ENCODE measurements at regions not wholly inside any gene's neighbourhood (a gene's known extent, or its start where the extent isn't known, plus 50 kb on each side); places are given as distances from the start of the nearest gene placed in this dataset.

DNA sequence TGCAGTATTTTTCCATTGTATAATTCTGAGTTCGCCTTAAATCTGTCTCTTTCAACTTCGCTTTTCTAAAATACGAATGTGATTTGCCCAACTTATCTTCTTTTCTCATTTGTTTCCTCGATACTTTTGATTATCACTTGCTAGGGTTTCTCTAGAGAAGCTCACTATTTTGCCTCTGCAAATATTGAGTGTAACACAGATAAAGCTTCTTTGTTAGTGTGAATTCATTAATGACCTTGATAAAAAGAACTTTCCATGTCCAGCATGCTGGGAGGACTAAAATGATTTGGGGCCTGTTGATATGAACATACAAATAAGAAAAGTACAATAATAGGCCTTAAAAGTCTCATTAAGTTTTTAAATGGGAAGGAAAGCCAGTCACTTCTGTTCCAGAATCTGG, 303.3 kb downstream of the MAP2K6 start:
- Histone ChIP-seq H3K27me3 (ENCODE audit: insufficient read depth) (no peaks in the 10 kb centered on the region), H4K20me1 (ENCODE audit: insufficient read depth) (no peaks in the 10 kb centered on the region), H3K9me2 (no peaks in the 10 kb centered on the region), H3K27ac (ENCODE audit: low read depth in 2 of 2, low read length in 1 of 2) (no peak overlapping the region), H3K36me3 (replicated peaks in 1 of 2; ENCODE audit: control insufficient read depth in 1 of 2, insufficient read depth in 2 of 2, low read length in 1 of 2) (no peaks in the 10 kb centered on the region), H3K9me3 (no peaks in the 10 kb centered on the region), H2AFZ (ENCODE audit: low read depth) (no peak overlapping the region), H3K79me2 (ENCODE audit: insufficient read depth) (no peaks in the 10 kb centered on the region), H3K4me3 (ENCODE audit: low read depth in 2 of 2, low read length in 1 of 2) (no peak overlapping the region), H3K9ac (no peak overlapping the region), H3K4me2 (no peak overlapping the region), H3F3A (replicated peaks; ENCODE audit: insufficient read depth) (no peaks in the 10 kb centered on the region), H3K4me1 (ENCODE audit: control insufficient read depth in 1 of 2, insufficient read depth in 2 of 2, low read depth in 1 of 2, low read length in 1 of 2) (peaks cover 0 to 2% of the 10 kb centered on the region in 2 experiments; a peak in 2 of 4 replicates)
- 91% methylated on average over 4 of the region's 4 CpGs for WGBS (ENCODE audit: low lambda C conversion rate)
- POLR2A ChIA-PET: no interaction called here
- no peak for DNase-seq
- TF ChIP-seq SMC3 (IDR thresholded peaks at IDR 0.05; ENCODE audit: low read depth, low read length) (no peak), FOXJ3 (CRISPR knock-in tag; IDR thresholded peaks at IDR 0.05) (no peak), TEAD4 (IDR thresholded peaks at IDR 0.05; ENCODE audit: borderline replicate concordance, insufficient read depth) (no peak), MXI1 (IDR thresholded peaks at IDR 0.05; ENCODE audit: low read depth, low read length) (no peak), JUND (IDR thresholded peaks at IDR 0.05) (no peak), MEF2A (IDR thresholded peaks at IDR 0.05; ENCODE audit: borderline replicate concordance, low read depth) (no peak), FOXM1 (IDR thresholded peaks at IDR 0.05; ENCODE audit: low read depth) (no peak), RCOR1 (IDR thresholded peaks at IDR 0.05; ENCODE audit: low read length) (no peak), POLR2AphosphoS5 (IDR thresholded peaks at IDR 0.05; ENCODE audit: low read depth, low read length) (no peak), ELF1 (IDR thresholded peaks at IDR 0.05) (no peak)
- TF ChIP-seq, protein P1, sequence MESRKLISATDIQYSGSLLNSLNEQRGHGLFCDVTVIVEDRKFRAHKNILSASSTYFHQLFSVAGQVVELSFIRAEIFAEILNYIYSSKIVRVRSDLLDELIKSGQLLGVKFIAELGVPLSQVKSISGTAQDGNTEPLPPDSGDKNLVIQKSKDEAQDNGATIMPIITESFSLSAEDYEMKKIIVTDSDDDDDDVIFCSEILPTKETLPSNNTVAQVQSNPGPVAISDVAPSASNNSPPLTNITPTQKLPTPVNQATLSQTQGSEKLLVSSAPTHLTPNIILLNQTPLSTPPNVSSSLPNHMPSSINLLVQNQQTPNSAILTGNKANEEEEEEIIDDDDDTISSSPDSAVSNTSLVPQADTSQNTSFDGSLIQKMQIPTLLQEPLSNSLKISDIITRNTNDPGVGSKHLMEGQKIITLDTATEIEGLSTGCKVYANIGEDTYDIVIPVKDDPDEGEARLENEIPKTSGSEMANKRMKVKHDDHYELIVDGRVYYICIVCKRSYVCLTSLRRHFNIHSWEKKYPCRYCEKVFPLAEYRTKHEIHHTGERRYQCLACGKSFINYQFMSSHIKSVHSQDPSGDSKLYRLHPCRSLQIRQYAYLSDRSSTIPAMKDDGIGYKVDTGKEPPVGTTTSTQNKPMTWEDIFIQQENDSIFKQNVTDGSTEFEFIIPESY (IDR thresholded peaks at IDR 0.05; ENCODE audit: borderline replicate concordance, low read depth): no peak
- TF ChIP-seq, protein P2, sequence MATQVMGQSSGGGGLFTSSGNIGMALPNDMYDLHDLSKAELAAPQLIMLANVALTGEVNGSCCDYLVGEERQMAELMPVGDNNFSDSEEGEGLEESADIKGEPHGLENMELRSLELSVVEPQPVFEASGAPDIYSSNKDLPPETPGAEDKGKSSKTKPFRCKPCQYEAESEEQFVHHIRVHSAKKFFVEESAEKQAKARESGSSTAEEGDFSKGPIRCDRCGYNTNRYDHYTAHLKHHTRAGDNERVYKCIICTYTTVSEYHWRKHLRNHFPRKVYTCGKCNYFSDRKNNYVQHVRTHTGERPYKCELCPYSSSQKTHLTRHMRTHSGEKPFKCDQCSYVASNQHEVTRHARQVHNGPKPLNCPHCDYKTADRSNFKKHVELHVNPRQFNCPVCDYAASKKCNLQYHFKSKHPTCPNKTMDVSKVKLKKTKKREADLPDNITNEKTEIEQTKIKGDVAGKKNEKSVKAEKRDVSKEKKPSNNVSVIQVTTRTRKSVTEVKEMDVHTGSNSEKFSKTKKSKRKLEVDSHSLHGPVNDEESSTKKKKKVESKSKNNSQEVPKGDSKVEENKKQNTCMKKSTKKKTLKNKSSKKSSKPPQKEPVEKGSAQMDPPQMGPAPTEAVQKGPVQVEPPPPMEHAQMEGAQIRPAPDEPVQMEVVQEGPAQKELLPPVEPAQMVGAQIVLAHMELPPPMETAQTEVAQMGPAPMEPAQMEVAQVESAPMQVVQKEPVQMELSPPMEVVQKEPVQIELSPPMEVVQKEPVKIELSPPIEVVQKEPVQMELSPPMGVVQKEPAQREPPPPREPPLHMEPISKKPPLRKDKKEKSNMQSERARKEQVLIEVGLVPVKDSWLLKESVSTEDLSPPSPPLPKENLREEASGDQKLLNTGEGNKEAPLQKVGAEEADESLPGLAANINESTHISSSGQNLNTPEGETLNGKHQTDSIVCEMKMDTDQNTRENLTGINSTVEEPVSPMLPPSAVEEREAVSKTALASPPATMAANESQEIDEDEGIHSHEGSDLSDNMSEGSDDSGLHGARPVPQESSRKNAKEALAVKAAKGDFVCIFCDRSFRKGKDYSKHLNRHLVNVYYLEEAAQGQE (IDR thresholded peaks at IDR 0.05; ENCODE audit: low read depth, low read length): no peak
- CTCF ChIA-PET: interaction anchor here (0.7 to 1.8 kb wide), 5 partner anchors 9 to 427 kb away, joined by 3 to 6 read pairs (median 5); no protein-coding TSS in a partner anchor

DNA sequence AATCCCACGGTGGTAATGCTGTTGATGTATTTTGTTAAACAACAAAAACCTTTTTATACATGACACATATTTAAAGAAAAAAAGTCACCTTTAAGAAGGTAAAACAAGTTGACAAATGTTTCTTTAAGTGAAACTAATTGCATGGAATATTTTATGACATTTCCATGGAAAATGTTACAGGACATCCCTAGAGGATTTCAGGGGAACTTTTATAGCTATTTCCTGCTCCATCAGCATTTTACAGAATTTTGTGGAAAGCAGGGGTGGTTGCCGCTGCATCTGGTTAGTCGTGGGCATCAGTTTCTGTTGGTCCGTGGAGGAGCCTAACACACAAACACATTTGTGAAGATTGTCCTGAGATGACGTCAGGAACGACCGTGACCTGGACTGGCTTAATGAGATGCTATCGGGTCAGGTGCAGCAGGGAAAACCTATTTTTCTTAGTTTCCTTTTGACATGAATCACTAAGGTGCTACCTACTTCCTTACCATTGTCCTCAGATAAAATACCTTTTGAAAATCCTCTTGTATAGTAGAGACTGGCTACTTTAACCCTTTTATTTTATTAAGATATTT, 305.1 kb downstream of the MAP2K6 start:
- POLR2A ChIA-PET: no interaction called here
- DNase-seq: no peak
- Histone ChIP-seq H3K79me2 (ENCODE audit: insufficient read depth) (no peaks in the 10 kb centered on the region), H2AFZ (ENCODE audit: low read depth) (no peak overlapping the region), H3K4me2 (no peak overlapping the region), H3K4me3 (ENCODE audit: low read depth in 2 of 2, low read length in 1 of 2) (no peak overlapping the region), H3K27me3 (ENCODE audit: insufficient read depth) (no peaks in the 10 kb centered on the region), H3K27ac (ENCODE audit: low read depth in 2 of 2, low read length in 1 of 2) (no peak overlapping the region), H4K20me1 (ENCODE audit: insufficient read depth) (no peaks in the 10 kb centered on the region), H3K4me1 (ENCODE audit: control insufficient read depth in 1 of 2, insufficient read depth in 2 of 2, low read depth in 1 of 2, low read length in 1 of 2) (peaks cover 0 to 2% of the 10 kb centered on the region in 2 experiments; a peak in 1 of 4 replicates), H3K9me3 (no peaks in the 10 kb centered on the region), H3K36me3 (replicated peaks in 1 of 2; ENCODE audit: control insufficient read depth in 1 of 2, insufficient read depth in 2 of 2, low read length in 1 of 2) (no peaks in the 10 kb centered on the region), H3F3A (replicated peaks; ENCODE audit: insufficient read depth) (no peaks in the 10 kb centered on the region), H3K9me2 (no peaks in the 10 kb centered on the region), H3K9ac (no peak overlapping the region)
- CTCF ChIA-PET: no interaction called here
- TF ChIP-seq RCOR1 (IDR thresholded peaks at IDR 0.05; ENCODE audit: low read length): no peak
- no peak for TF ChIP-seq TCF12 (IDR thresholded peaks at IDR 0.05)
- no peak for TF ChIP-seq MXI1 (IDR thresholded peaks at IDR 0.05; ENCODE audit: low read depth, low read length)
- TF ChIP-seq ELF1 (IDR thresholded peaks at IDR 0.05): no peak
- TF ChIP-seq SIN3A (IDR thresholded peaks at IDR 0.05; ENCODE audit: borderline replicate concordance, low read depth, low read length): no peak
- TF ChIP-seq, protein P1 (IDR thresholded peaks at IDR 0.05; ENCODE audit: borderline replicate concordance, low read depth): no peak
- TF ChIP-seq TAF1 (IDR thresholded peaks at IDR 0.05; ENCODE audit: borderline replicate concordance, low read depth, low read length): no peak
- no peak for TF ChIP-seq TEAD4 (IDR thresholded peaks at IDR 0.05; ENCODE audit: borderline replicate concordance, insufficient read depth)
- TF ChIP-seq USF1 (IDR thresholded peaks at IDR 0.05; ENCODE audit: borderline replicate concordance, low read depth): no peak
- 79% methylated on average over 8 of the region's 8 CpGs for WGBS (ENCODE audit: low lambda C conversion rate)

All from SK-N-SH (cell line).